SK-N-MC (cell line): ENCODE measurements at regions not wholly inside any gene's neighbourhood (a gene's known extent, or its start where the extent isn't known, plus 50 kb on each side); places are given as distances from the start of the nearest gene placed in this dataset.

Source experiments
- DNase-seq: peaks from one replicate; pipeline ENCODE4 v3.0.0-alpha.2; 2011; ENCODE audit warnings: low read depth, low spot score
- H3K27ac ChIP-seq: fragments of 200-600 bp; sonication (generic); 2 replicates; pipeline ENCODE4 v1.5.1; 2016; ENCODE audit warnings: mixed run types
- H3K36me3 ChIP-seq: fragments of 200-600 bp; sonication (generic); 2 replicates; pipeline ENCODE4 v1.6.1; 2017; ENCODE audit warnings: antibody characterized with exemption, low read length, mixed read lengths; ENCODE audit not compliant: insufficient read depth
- H3K4me3 ChIP-seq: fragments of 200-600 bp; sonication (generic); 2 replicates; pipeline ENCODE4 v1.5.1; 2016
- H3K9ac ChIP-seq: fragments of 200-600 bp; sonication (generic); 2 replicates; pipeline ENCODE4 v1.8.0; 2017; ENCODE audit warnings: mixed run types, mixed read lengths; ENCODE audit not compliant: insufficient read length
- H3K9me3 ChIP-seq: fragments of 200-600 bp; sonication (generic); 2 replicates; pipeline ENCODE4 v1.6.1; 2017; ENCODE audit warnings: low read depth, mild to moderate bottlenecking, antibody characterized with exemption, low read length, moderate library complexity, mixed read lengths
- EZH2 ChIP-seq: fragments of 200-600 bp; sonication (generic); IDR thresholded peaks from one replicate; pipeline ENCODE4 v1.6.1; 2017; ENCODE audit warnings: antibody characterized with exemption
- FOXP2 ChIP-seq: optimal IDR thresholded peaks from 2 replicates; pipeline ENCODE3; 2011; ENCODE audit warnings: mild to moderate bottlenecking, moderate library complexity; ENCODE audit not compliant: insufficient read depth; ENCODE audit errors: extremely low read length, control extremely low read depth
- POLR2AphosphoS5 ChIP-seq: IDR thresholded peaks from 2 replicates; pipeline ENCODE4 v1.6.1; 2012; ENCODE audit warnings: mild to moderate bottlenecking, low read depth, low read length, borderline replicate concordance

DNA sequence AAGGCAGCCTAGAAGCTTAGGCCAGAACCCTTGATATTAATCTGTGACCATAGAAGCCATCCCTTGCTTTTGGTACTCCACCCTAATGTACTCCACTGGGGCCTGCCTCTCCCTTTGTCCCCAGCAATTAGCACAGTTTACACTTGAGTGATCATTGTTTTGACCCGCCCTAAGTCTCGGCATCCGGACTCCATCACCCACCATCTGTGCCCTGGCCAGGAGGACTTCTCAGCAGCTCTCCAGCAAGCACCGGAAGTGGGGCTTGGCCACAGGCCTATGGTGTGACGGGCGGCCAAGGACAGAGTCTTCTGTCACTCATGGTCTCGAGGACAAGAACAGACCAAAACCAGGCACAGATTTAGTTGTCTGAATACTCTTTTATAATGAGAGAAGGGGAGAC, 126.5 kb upstream of the NTF3 start:
- Histone ChIP-seq H3K36me3 (no peaks in the 10 kb centered on the region), H3K27ac (no peak overlapping the region), H3K9me3 (no peaks in the 10 kb centered on the region), H3K9ac (no peak overlapping the region), H3K4me3 (no peak overlapping the region)
- no peak for DNase-seq
- TF ChIP-seq EZH2 (no peak), POLR2AphosphoS5 (no peak), FOXP2 (no peak)

DNA sequence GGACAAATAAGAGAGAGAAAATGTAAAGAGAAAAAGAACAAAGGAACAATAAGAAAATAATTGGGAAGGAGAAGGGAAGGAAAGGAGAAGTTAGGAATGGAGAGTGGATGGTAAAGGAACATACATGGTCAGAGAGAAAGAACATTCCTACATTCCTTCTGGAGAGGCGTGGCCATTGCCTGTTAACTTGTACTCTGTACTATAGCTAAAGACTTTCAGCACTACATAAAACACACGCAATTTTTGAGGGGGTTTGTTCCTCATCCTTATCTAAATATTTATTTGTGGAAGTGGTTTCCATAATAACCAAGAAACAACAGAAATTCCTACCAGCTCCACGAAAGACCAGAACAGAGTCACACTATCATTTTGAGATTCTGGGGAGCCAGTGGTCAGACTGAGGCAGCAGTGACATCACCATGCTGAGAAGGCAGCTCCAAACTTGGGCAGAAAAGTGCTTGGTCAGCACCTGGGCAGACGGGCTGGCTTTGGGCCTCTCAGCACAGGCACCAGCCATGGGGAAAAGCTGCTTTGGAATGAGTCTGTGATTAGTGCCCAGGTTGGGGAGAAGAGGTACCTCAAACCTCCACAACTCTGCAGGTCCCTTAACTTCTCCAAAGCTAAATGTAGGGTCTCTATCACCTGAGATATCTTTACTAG, 125.9 kb upstream of the NTF3 start:
- Histone ChIP-seq H3K9me3 (no peaks in the 10 kb centered on the region), H3K9ac (no peak overlapping the region)
- no peak for DNase-seq

DNA sequence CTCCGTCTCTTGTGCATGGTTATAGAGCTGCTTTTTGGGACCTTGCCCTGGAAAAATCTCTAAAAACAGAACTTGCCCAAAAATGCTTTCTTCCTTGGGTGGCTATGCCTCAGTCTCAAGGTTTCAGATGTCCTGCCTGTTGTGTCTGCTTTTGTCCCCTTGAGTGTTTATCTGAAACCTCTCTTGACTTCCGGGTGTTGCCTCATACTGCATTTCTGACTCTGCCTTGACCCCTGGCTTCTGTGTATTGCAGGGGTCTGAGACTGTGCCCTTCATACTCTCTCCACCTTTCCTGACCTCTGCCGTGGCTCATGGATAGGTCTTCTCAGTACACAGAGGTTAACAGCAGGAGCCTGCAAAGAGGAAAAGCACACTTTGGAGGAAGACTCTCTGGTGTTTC, 124.8 kb upstream of the NTF3 start:
- Histone ChIP-seq H3K27ac (no peak overlapping the region), H3K9ac (no peak overlapping the region), H3K4me3 (no peak overlapping the region), H3K36me3 (no peaks in the 10 kb centered on the region), H3K9me3 (no peaks in the 10 kb centered on the region)
- TF ChIP-seq FOXP2 (no peak), POLR2AphosphoS5 (no peak), EZH2 (no peak)
- no peak for DNase-seq

More for the DNA sequence above, 125.9 kb upstream of the NTF3 start:
- TF ChIP-seq FOXP2 = no peak
- TF ChIP-seq POLR2AphosphoS5 = no peak
- TF ChIP-seq EZH2 = no peak
- Histone ChIP-seq H3K4me3 (no peak overlapping the region), H3K27ac (no peak overlapping the region), H3K36me3 (no peaks in the 10 kb centered on the region)

DNA sequence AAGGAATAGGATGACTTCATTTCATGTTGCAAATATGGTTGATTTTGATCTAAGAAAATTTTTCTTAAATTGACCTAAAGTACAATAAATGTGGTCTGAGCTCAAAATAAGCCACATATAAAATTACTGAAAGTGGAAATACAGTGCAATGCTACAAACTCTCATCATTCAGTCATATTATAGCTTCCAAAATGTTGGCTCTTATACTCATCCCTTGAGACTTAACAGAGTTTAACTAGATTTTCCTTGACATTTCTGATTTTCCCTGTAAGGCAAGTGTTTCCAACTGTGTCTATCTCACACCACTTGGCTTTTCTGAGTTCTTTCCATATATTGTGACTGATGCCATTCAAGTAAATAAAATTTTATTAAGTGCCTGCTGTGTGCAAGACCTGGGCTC, 123.7 kb upstream of the NTF3 start:
- DNase-seq = no peak
- Histone ChIP-seq H3K9me3 (no peaks in the 10 kb centered on the region), H3K9ac (no peak overlapping the region), H3K27ac (no peak overlapping the region), H3K4me3 (no peak overlapping the region), H3K36me3 (no peaks in the 10 kb centered on the region)
- TF ChIP-seq EZH2 (no peak), POLR2AphosphoS5 (no peak), FOXP2 (no peak)

DNA sequence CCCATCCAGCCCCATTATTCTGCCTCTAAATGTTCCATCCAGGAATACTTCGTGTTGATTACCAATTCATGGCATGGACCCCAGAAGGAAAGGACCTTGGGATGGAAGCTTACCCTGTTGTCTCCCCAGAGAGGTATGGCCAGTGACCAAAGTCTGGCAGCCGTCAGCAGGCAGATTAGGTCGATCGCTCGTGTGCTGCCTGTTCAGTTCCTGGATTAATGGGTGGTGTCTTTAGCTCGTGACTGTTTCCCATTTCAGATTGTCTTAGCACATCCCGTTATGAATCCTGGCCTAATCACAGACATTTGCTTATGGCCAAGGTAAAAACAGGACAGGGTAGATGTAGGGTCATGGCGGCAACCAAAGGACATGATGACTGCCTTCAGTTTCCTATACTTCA, 122.9 kb upstream of the NTF3 start:
- no peak for DNase-seq
- no peak overlapping the region for H3K9ac ChIP-seq
- no peak overlapping the region for H3K4me3 ChIP-seq
- H3K27ac ChIP-seq = no peak overlapping the region
- no peaks in the 10 kb centered on the region for H3K36me3 ChIP-seq
- no peaks in the 10 kb centered on the region for H3K9me3 ChIP-seq
- TF ChIP-seq POLR2AphosphoS5 (no peak), FOXP2 (no peak), EZH2 (no peak)

DNA sequence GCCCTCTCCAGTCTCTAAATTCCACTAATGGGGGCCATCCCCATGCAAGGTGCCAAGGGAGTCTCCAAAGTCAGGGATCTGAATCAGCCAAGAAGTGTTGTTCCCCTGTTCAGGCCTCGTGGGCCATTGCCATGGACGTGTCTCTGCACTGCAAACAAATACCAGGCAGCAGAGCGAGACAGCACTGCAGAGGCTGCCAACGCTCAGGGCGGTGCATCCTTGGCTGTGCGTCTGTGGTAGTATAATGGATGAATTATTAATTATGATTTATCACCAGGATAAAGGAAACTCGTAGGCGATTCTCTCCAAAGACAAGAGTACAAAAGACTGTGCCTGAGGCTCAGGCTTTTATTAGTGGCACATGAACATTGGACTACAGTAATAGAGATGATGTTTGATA, 122.3 kb upstream of the NTF3 start:
- no peak overlapping the region for H3K4me3 ChIP-seq
- no peak overlapping the region for H3K27ac ChIP-seq
- no peaks in the 10 kb centered on the region for H3K9me3 ChIP-seq
- H3K9ac ChIP-seq = no peak overlapping the region
- no peaks in the 10 kb centered on the region for H3K36me3 ChIP-seq
- TF ChIP-seq POLR2AphosphoS5 (no peak), EZH2 (no peak), FOXP2 (no peak)
- no peak for DNase-seq

DNA sequence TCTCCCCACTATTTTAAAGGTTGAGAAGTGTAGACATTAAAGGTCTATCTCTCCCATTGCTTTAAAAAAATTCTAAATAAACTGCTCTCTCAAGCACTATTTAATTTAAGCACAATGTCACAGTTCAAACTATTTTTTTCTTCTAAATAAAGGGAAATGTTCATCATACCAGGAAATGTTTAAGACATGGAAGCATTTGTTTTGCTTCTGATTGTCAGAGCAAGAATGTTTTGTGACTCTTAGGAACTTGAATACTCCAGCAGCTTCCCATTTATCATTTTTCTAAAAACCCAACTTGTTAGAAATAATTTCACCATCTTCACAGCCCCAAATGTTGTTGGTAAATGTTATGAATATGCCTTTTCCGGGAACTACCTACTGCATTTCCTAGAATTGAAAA, 121.8 kb upstream of the NTF3 start:
- TF ChIP-seq EZH2 (no peak), POLR2AphosphoS5 (no peak), FOXP2 (no peak)
- H3K27ac ChIP-seq = no peak overlapping the region
- H3K9ac ChIP-seq = no peak overlapping the region
- H3K4me3 ChIP-seq = no peak overlapping the region
- no peak for DNase-seq
- H3K9me3 ChIP-seq = no peaks in the 10 kb centered on the region
- H3K36me3 ChIP-seq = no peaks in the 10 kb centered on the region

DNA sequence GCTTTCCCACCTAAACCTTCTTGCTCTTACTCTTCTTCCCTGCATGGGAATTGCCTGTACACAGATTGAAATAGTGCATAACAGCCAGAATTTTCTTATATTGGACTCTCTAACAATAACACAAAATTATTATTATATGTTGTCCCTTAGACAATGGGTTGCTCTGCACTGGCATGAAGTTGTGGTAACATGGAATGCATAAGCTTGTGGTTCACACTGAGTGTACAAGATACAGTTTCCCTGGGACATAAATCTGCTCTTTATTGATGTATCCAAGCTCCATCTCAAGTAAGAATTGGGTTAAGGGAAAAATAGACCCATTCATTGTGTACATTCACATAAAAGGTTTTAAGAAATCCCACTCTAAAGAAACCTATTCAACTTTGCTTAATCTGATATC, 114.4 kb upstream of the NTF3 start:
- no peak overlapping the region for H3K9ac ChIP-seq
- DNase-seq = no peak
- no peak overlapping the region for H3K27ac ChIP-seq
- no peaks in the 10 kb centered on the region for H3K9me3 ChIP-seq
- H3K4me3 ChIP-seq = no peak overlapping the region
- H3K36me3 ChIP-seq = no peaks in the 10 kb centered on the region; the same call in 1 of the 2 replicates
- TF ChIP-seq EZH2 = no peak
- no peak for TF ChIP-seq FOXP2

DNA sequence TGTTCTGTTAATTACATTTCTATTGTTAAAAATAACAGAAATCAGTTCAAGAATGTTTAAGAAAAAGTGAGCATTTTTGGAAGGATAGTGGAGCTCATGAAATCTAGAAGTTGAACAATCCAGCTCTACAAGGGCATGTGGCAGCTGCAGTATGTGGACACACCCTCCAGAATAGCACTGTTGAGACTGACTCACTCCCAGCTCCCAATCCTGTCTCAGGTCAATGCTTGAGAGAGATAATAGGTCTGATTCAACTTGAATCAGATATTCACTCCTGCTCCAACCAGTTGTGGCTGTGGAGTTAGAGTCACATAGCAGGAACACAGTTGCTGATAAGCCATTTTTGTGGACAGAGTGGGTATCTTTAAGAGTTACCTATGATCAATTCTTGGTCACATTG, 113.0 kb upstream of the NTF3 start:
- DNase-seq = no peak
- H3K9me3 ChIP-seq = no peaks in the 10 kb centered on the region
- no peak for TF ChIP-seq FOXP2
- no peak for TF ChIP-seq EZH2
- H3K4me3 ChIP-seq = no peak overlapping the region
- no peaks in the 10 kb centered on the region; the same call in 1 of the 2 replicates for H3K36me3 ChIP-seq
- H3K9ac ChIP-seq = no peak overlapping the region
- H3K27ac ChIP-seq = no peak overlapping the region
